HG03575 (cell line): ENCODE measurements at regions not wholly inside any gene's neighbourhood (a gene's known extent, or its start where the extent isn't known, plus 50 kb on each side); places are given as distances from the start of the nearest gene placed in this dataset.

Experiments
- ATAC-seq: cut with Tn5 transposase; IDR thresholded peaks from one replicate; pipeline ENCODE4 v1.9.1; 2021; ENCODE audit not compliant: unreplicated experiment, insufficient number of reproducible peaks, low FRiP score; ENCODE audit errors: extremely low read depth

DNA sequence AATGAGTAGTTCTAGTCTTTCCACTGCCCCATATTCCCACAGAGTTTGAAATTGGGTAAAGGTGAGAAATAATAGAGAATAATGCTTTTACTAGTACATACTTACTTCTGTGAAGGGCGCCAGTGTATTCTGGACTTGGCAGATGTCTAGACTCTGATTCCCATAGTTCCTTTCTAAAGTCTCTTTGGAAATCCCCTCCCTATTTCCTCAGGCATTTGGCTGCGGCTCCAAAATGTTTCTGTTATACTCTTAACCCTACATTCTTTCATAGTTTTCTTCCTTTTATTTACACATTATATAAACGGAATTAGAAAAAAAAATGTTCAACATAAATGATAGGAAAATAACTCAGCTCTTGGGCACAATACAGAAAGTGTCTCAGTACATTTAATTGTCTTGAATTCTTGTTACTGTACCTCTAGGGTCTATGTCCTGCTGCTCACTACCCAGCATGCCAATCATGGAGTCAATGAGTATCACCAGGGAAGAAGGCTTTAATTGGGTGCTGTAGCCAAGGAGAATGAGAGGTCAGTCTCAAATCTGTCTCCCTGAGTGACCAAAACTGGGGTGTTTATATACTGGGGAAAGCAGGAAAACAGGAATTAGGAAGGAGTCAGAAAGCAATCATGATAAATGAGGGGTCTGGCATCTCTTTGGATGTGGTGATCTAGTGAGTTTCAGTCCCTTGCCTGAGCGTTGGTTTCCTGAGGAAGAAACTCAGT, 147.8 kb upstream of the MMADHC start:
- no peak for ATAC-seq

DNA sequence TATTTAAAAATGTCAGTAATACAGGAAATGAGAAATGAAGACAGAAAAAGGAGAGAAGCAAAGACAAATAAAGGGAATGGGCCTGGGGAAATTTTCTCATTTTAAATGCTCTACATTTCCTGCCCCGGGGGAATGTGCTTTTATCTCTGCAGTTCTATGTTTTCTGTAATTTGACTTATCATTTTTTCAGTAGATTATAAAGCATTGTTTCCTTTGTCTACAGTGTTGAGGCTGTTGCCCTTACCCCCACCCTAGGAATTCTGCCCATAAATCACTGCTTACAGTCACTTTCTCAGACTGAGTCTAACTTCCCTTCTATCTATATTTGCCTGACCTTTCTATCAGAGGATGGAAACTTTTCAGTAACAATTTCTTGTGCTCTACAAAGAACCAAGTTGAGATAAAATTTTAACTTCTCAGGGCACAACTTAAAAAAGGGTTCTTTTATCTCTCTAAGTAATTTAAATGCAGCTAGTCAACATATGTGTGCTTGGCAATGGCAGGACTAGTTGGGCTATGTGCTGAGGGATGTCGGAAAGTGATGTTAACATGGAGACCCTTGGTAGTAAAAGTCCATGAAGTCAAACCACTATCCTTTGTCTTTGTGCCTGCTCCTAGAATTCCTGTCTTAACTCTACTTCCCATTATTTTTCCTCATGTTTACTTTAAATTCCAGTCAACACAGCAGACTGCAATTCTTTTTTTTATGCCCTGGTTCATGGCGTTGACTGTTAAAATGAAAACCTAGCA, 146.5 kb upstream of the MMADHC start:
- no peak for ATAC-seq

DNA sequence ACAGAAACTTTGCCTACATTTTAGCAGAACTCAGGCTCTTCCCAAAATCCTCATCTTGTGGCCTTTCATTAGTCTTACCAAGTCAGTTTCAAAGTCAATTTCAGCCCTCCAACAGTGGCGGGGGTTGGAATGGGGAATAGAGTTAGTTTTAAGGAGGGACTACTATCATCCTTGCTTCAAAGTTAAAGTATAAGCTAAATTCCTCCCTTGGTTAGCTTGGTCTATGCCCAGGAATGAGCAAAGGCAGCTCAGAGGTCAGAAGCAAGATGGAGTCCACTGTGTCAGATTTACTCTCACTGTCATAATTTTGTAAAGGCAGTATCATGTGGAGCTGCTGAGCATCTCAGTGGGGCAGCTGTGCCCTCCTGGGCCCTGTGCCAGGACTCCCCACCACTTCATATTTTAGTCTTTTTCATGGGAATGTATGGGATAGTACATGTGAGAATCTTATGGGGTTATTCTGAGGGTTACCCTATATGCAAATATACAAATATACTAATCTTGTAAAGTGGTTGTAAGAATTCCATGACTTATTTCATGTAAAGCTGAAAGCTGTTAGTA, 145.2 kb upstream of the MMADHC start:
- ATAC-seq, result no peak

DNA sequence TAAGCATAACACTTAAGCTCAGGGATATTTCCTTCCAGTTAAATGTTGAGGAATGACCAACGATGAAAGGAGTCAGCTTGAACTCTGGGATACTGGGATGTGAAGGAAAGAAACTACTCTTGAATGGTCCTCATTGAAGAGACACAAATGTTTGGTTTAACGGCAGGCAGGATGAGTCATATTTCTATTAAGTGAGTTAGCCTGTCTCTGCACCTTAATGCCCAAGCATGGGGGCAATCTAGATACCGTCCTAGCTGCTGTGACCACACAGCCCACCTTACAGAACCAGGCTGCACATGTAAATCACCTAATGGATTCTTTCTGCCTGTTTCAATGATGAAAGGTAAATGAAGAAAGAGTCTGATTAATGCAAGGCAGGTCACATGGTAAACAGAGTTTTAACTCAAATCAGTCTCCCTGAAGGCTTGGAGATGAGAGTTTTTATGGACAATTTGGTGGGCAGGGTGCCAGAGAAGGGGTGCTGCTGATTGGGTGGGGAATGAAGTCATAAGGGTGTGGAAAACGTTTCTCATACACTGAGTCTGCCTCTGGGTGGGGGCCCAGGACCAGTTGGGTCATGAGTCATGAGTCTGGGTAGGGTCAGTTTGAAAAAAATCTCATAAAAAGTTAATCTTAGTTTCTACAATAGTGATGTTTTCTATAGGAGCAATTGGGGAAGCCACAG, 144.6 kb upstream of the MMADHC start:
- ATAC-seq, result no peak

DNA sequence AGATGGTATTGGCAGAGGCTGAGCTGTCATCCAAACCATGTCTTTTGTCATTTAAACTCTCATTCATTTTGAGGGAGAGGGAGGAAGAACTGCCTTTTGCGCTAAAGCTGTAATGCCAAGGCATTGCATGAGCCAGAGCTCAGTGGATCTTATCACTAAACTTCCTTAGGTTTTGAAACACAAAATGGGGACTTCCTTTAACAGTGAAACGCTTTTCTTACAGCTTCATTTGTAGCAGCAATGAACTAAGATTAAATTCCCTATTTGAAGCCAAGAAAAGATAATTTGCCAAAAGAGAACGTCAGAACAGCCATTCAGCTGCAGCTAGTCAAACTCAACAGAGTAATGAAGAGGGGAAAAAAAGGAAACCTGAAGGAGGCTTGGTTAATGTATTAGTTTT, 143.5 kb upstream of the MMADHC start:
- ATAC-seq, result no peak

DNA sequence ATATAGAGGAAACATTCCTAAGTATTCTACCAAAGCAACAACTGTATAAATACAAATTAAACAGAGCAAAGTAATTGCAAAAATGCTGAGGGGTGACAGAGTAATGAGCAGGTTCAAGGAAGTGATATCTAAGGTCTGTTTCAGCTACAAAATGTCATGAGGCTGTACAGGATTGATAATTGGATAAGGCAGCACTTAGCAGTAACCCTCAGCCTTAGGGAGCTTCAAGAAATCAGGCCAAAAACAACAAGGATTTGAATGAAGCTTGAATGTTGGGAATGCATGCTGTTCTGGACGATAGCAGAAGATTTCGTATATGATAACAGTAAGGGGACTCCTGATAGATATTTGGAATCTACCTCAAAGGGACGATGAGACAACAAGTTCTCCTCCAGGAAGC, 142.0 kb upstream of the MMADHC start:
- ATAC-seq, result no peak

DNA sequence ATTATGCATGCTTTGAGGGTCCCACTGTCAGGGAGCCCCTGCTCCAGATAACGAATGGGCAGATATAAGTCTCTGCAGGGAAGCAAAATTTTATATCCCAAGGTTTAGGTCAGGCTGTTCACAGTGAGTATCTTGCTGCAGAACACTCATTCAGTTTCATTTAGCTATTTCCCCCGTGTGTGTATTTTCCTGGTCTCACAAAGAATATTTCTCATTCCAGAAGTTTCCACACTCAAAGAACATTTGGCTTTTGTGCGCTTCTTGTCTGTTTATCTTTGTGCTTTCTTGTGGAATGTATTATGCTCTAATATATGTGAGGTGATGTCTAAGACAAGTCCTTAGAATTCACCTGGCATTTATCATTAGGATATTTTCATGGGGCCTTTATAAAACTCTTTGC, 140.4 kb upstream of the MMADHC start:
- no peak for ATAC-seq

DNA sequence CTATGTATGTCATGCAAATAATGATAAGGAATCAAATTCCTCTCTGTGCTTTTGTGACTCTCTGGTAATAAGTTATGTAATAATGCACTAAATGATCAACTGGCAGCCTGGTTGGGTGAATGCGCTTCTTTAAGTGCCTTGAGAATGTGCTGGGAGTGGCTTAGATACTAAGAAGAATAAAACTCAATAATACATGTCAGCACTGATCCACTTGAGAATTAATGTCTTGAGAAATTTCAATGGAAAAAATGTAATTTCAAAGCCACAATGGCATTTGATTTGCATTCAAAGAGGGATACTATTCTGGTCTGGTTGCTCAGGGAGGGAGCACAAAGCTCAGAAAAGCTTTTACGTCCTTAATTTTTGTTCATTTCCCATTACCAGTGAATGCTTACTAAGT, 137.7 kb upstream of the MMADHC start:
- no peak for ATAC-seq

DNA sequence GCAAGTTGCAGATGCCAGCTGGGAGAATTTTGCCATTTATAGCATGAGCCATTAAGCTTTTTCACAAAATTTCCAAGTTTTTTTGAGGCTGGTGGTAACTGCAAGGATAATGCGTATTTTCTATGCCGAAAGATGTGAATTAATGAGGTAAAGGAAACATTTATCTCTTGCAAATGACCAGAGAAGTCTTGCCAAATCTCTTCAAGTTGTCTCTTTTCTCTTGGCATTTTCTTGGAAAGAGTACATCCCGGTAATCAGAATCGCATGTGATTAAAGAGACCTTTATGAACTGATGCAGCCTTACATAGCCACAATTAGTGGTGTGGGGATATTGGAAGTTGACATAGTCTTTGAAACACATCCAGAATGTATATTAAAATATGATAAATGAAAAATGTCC, 136.5 kb upstream of the MMADHC start:
- no peak for ATAC-seq

DNA sequence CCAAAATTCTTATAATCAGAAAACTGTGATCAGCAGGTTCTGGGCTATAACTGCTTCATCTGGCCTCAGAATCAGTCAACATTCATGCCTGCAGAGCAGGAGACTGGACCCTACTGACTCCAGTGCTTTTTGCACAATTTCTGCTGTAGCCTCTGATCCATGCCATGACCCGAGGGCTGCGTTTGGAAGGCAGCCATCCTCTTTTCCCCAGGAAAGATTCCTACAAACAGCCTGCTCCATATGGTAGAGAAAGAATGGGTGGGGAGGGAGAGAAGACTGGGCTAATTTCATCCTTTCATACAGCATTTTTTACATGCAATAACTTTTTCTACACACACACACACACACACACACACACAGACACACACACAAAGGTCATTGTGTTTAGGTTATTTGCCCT, 133.0 kb upstream of the MMADHC start:
- no peak for ATAC-seq

DNA sequence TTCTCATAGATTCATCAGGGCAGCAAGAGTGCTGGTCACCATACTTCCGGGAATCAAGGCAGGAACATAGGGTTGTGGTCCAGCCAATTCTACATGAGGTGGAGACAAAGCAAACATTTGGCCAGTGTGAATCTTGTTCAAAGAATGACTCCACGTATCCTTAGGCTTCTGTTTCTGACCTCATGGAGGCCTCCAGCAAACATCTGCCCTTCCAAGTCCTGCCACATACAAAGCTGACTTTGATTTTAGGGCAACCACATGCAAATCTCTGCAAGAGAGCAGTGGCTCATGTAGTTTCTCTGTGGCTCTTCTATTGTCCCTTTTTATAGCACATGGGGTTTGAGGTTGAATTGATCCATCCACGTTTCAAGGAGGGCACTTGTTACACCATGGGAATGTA, 132.1 kb upstream of the MMADHC start:
- ATAC-seq, result no peak

DNA sequence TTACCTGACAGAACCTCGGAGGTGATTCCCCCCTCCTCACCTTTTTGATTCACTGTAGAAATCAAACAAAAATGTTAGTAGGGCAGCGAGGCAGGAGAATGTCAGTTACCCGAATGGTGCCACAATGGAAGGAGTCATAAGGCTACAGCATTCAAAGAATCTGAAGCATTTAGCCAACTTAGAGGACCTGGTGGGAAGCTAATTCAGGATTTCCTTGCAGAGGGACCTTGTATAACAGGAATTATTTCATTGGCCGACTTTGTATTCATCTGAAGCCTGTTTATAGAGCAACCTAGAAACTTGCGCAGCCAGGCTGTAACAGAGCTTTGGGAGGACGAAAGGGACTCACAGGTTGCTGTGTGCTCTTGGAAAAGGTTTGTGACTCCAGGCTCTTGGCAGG, 129.1 kb upstream of the MMADHC start:
- ATAC-seq, result no peak

DNA sequence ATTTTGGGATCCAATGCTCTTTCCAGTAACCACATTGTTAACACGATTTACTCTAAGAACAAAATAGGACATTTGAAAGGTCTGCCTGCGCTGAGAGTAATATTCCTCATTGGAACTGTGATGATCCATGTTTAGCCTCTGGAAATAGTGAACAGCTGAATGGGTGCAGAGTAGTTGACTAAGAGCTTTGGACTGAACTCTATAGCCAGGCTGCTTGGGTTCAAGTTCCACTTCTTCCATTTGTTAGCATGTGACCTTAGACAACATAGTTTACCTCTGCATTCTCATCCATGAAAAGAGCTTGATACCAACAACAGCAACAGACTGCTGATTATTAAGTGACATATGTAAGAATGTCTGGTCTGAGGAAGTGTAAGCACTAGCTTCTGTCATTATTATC, 128.3 kb upstream of the MMADHC start:
- ATAC-seq, result no peak

DNA sequence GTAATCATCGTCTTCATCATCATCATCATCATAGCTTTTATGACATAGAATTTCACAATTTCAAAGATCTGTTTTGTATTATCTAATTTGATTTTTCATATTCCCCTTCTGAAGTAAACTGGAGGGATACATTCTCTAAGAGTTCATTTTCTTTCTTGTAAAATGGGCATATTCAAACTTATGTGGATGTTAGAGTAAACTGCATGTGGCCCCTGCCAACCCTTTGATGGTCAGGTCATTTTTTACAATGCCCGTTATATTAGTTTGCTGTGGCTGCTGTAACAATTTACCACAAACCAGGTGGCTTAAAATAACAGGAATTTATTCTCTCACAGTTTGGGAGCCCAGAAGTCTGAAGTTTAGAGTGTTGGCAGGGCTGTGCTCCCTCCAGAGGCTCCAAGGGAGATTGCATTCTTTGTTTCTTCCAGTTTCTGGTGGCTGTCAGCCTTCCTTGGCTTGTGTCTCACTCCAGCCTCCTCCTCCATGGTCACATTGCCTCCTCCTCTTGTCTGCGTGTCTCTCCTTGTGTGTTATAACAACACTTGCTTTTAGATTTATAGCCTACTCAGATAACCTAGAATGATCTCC, 127.5 kb upstream of the MMADHC start:
- no peak for ATAC-seq

DNA sequence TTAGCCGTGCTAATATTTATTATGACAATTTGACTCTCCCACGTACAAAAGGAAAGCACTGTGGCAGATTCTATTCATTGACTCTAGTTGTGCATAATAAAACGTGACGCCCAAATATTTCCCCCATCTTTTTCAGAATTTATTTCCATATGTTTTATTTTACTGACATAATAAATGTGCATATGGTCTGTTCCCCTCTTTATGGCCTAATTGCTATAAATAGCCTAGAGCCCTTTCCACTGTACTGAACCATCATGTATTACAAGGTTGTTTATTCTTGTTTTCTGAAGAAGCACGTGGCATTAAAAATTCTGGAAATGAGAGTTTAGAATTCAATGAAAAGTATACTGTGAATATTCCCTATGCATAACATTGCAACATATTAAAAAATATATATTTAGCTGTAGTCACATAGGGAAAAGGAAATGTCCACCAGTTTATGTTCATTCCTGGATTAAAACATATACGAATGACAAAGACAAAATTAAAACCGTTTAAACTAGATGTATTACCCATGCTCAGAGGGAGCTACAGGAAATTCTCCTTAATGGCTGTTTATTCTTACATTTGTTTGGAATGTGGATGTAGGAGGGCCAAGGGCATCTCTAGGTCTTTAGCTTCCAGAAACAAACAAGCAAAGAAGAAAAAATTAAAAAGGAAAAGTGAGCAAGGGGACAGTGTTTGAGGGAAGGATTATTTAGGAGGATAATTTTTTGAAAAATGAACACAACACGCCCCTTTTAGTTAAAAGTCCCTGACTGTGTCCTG, 122.1 kb upstream of the MMADHC start:
- no peak for ATAC-seq

DNA sequence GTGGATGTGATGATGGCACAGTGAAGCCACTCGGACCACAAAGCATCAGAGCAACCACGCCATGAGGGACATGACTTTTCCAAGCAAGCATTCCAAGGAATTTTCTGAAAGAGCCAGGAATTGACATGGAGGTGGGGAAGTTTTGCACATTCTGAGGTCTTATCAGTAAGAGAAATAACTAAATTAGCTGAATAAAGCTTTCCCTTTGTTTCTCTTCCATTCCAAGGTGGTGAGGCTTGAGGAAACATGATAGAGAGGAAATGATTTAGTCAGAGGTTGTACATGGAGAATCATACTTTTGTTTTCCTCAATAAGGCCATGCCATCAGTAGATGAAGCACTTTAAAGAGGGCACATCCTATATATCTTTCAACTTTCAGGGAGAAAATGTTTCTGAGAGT, 115.7 kb upstream of the MMADHC start:
- no peak for ATAC-seq

DNA sequence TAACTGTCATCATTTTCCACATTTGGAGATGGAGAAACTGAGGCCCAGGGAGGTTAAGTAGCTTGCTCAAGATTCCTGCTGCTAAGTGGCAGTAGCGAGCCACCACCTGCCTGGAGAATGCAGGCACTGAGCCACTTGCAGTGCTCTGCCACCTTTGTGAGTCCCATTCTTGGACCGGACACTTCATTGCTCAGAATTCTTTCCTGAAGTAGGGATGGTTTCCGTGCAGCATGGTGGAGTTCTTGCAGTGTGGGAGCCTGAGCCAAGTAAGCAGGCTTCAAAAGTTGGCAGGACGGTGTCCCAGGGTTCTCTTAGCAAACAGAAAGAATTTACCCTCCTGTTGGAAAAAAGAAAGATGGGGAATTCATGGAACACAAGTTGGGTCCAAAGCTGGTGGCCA, 115.0 kb upstream of the MMADHC start:
- no peak for ATAC-seq

DNA sequence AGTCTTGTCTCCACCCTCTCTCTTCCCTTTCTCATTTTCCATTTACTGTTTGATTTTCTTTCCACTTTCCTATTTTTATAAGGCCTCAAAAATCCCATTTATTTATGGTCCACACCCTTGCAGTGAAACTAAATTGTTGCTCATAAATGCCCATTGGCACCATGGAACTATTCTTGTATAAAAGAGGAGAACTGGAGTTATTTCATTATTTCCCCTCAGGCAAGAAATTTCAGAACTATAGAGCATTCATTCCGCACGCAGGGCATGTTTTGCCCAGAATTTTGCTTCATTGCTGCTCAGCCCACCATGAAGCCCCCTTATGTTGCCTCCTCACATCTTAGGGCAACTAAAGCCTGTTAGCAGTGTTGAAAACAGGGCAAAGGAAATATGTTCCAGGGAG, 113.7 kb upstream of the MMADHC start:
- ATAC-seq, result no peak

DNA sequence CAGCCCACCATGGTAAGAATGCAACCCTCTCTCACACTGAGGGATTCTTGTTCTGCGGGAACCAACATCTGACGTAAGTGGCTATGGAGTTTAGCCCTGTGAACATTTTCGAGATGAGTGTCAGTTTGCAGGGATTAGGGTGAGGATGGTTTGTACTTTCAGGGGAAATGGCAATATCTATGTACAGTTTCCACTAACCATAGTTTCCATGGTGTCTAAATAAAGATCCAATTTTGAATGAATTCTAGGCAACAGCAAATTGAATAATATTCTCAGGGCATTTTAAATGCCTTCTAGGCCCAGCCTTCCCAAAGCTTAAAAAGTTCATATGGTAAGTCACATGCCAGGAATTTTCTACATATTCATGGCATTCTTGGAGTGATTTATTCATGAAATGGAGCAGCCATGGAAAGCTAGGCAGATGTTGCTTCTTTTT, 105.4 kb upstream of the MMADHC start:
- no peak for ATAC-seq
